GM12878 (cell line): ENCODE measurements at regions not wholly inside any gene's neighbourhood (a gene's known extent, or its start where the extent isn't known, plus 50 kb on each side); places are given as distances from the start of the nearest gene placed in this dataset.

Experiments used
- ATAC-seq: fragments of 200-7000 bp; cut with Tn5 transposase; 3 replicates; pipeline ENCODE4 v1.9.1; 2020; ENCODE audit warnings: mild to moderate bottlenecking, moderate library complexity
- BruUV-seq: library from RNA; stranded (reverse); fragments of 400-500 nt; replicated peaks from 2 replicates; lab custom pipeline; 2021; lab: Mats Ljungman, UMichigan
- CTCF ChIA-PET: fragments of 300-600 bp; sonication (Branson Sonifier 250); formaldehyde crosslinking; extraction: SDS; loops from one replicate; lab custom pipeline; 2021; ENCODE audit warnings: inconsistent platforms; lab: Yijun Ruan, JAX
- POLR2A ChIA-PET: fragments of 350-600 bp; formaldehyde crosslinking; extraction: SDS; loops from one replicate; lab custom pipeline; 2021; ENCODE audit warnings: inconsistent platforms; lab: Charles Lee
- RAD21 ChIA-PET: fragments of 300-600 bp; sonication (Branson Sonifier 250); formaldehyde crosslinking; loops from one replicate; lab custom pipeline; 2023; ENCODE audit warnings: antibody characterized with exemption; ENCODE audit not compliant: unreplicated experiment; lab: Charles Lee
- SMC1A ChIA-PET: fragments of 300-600 bp; sonication (Branson Sonifier 250); formaldehyde crosslinking; loops from one replicate; lab custom pipeline; 2023; ENCODE audit not compliant: unreplicated experiment, uncharacterized antibody; lab: Charles Lee
- DNase-seq: peaks from one replicate; pipeline ENCODE4 v3.0.0-alpha.2; 2011; ENCODE audit warnings: low read depth, low spot score
- FAIRE-seq: peaks from 3 replicates; lab custom pipeline; 2011; peaks lifted over from hg19 to GRCh38; lab: Jason Lieb, UNC
- H2AFZ ChIP-seq: 2 replicates; pipeline ENCODE4 v1.6.0; 2011; ENCODE audit warnings: low read depth, low read length, control low read depth; ENCODE audit not compliant: control insufficient read depth
- H3K27ac ChIP-seq: 2 replicates; pipeline ENCODE4 v1.5.1; 2011; ENCODE audit warnings: control low read depth; ENCODE audit not compliant: control insufficient read depth, insufficient read depth
- H3K27me3 ChIP-seq, 2 experiments: replicated peaks in 1 of 2; 2 replicates each; pipeline versions ENCODE4 v1.6.0 to v1.6.1; 2011; ENCODE audit warnings: low read length in 1 of 2; ENCODE audit not compliant: control insufficient read depth in 2 of 2, insufficient read depth in 2 of 2
- H3K36me3 ChIP-seq, 2 experiments: 2 replicates each; pipeline ENCODE4 v1.5.1; 2011; ENCODE audit warnings: low read length in 1 of 2; ENCODE audit not compliant: control insufficient read depth in 2 of 2, insufficient read depth in 2 of 2
- H3K4me1 ChIP-seq: 2 replicates; pipeline ENCODE4 v1.6.1; 2011; ENCODE audit warnings: mild to moderate bottlenecking, low read length, moderate library complexity, mixed read lengths; ENCODE audit not compliant: control insufficient read depth, insufficient read depth
- H3K4me2 ChIP-seq: 2 replicates; pipeline ENCODE4 v1.6.0; 2011; ENCODE audit warnings: control low read depth; ENCODE audit not compliant: control insufficient read depth, insufficient read depth
- H3K4me3 ChIP-seq: fragments of 200-600 bp; sonication (generic); 2 replicates; pipeline ENCODE4 v1.5.1; 2016
- H3K79me2 ChIP-seq: 2 replicates; pipeline ENCODE4 v1.6.0; 2011; ENCODE audit warnings: low read length; ENCODE audit not compliant: control insufficient read depth, insufficient read depth
- H3K9ac ChIP-seq: 2 replicates; pipeline ENCODE4 v1.8.0; 2011; ENCODE audit warnings: low read length, control low read depth, mixed read lengths; ENCODE audit not compliant: control insufficient read depth, insufficient read depth
- H3K9me3 ChIP-seq: replicated peaks from 3 replicates; pipeline ENCODE4 v1.5.1; 2011; ENCODE audit warnings: mild to moderate bottlenecking, low read length; ENCODE audit not compliant: control insufficient read depth, insufficient read depth
- H4K20me1 ChIP-seq: 2 replicates; pipeline ENCODE4 v1.6.0; 2011; ENCODE audit not compliant: control insufficient read depth, insufficient read depth
- BRCA1 ChIP-seq: IDR thresholded peaks from 2 replicates; pipeline ENCODE4 v1.6.1; 2011; ENCODE audit warnings: low read depth, low read length, improper control_type of control experiment
- EED ChIP-seq: sonication (generic); IDR thresholded peaks from 2 replicates; pipeline ENCODE4 v1.6.1; 2016; ENCODE audit warnings: antibody characterized with exemption, low read depth
- JUNB ChIP-seq: IDR thresholded peaks from 2 replicates; pipeline ENCODE4 v1.6.1; 2016; ENCODE audit warnings: antibody characterized with exemption, mild to moderate bottlenecking
- MEF2B ChIP-seq: fragments of 450-650 bp; IDR thresholded peaks from 2 replicates; pipeline ENCODE4 v1.6.1; 2018; ENCODE audit warnings: mild to moderate bottlenecking, moderate library complexity; ENCODE audit not compliant: partially characterized antibody, poor library complexity, severe bottlenecking
- RB1 ChIP-seq: fragments of 450-650 bp; formaldehyde crosslinking; IDR thresholded peaks from 2 replicates; pipeline ENCODE4 v1.6.1; 2017; ENCODE audit warnings: mild to moderate bottlenecking, borderline replicate concordance
- SMAD1 ChIP-seq: fragments of 450-650 bp; IDR thresholded peaks from 2 replicates; pipeline ENCODE4 v1.6.1; 2018; ENCODE audit warnings: mild to moderate bottlenecking, low read depth; ENCODE audit not compliant: partially characterized antibody
- SPI1 ChIP-seq: IDR thresholded peaks from 2 replicates; pipeline ENCODE4 v1.6.1; 2011; ENCODE audit warnings: low read depth, mild to moderate bottlenecking, low read length, moderate library complexity, borderline replicate concordance; ENCODE audit not compliant: insufficient read depth
- SREBF2 ChIP-seq: IDR thresholded peaks from 2 replicates; pipeline ENCODE4 v1.6.1; 2012; ENCODE audit warnings: mild to moderate bottlenecking, low read length
- YBX1 ChIP-seq: fragments of 450-650 bp; IDR thresholded peaks from 2 replicates; pipeline ENCODE4 v1.6.1; 2016; ENCODE audit warnings: antibody characterized with exemption
- ZNF24 ChIP-seq: fragments of 450-650 bp; IDR thresholded peaks from 2 replicates; pipeline ENCODE4 v1.6.1; 2017; ENCODE audit warnings: antibody characterized with exemption, mild to moderate bottlenecking
- ZNF384 ChIP-seq: IDR thresholded peaks from 2 replicates; pipeline ENCODE4 v1.6.1; 2012; ENCODE audit warnings: low read depth, mild to moderate bottlenecking, low read length, improper control_type of control experiment, borderline replicate concordance
- WGBS: methylation state at CpG from one replicate; pipeline ENCODE4 v1.1.6; 2016; ENCODE audit warnings: low lambda C conversion rate; ENCODE audit not compliant: insufficient replicate concordance, insufficient coverage; ENCODE audit errors: missing lambda C conversion rate; 5-methylcytosine and 5-hydroxymethylcytosine counted together
- in situ Hi-C: fragments of 300-500 bp; cut with MboI; formaldehyde crosslinking; loops from 9 replicates; pipeline ENCODE4 v1.14.3; 2018; ENCODE audit warnings: mixed read lengths
- intact Hi-C: fragments of 100-400 bp; cut with micrococcal nuclease; formaldehyde crosslinking; loops from one replicate; pipeline ENCODE4 v1.14.2; 2022; ENCODE audit not compliant: unreplicated experiment
- TF ChIP-seq, protein P1 (sequence below): IDR thresholded peaks from 2 replicates; pipeline ENCODE4 v1.6.1; 2012; ENCODE audit warnings: mild to moderate bottlenecking, low read depth, low read length

DNA sequence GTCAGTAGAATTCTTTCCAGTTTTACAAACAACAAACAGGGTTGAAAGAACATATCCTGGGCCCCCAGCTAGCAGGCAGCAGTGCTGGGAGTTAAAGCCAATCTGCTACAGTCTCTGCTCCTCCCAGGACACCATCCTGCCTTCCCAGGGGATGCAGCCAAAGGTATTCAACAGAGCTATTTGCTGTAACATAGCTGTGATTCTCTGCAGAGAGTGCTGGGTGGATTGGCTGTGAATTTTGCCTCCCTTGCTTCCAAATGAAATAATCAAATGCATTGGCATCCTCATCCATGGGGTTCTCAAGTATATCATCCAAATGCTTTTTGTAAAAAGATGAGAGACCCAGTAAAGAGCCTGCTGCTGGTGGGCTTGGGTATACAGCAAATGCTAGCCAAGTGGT, 124.3 kb downstream of the NPIPB5 start:
- POLR2A ChIA-PET, result interaction anchor here (0.6 kb wide), 1 partner anchor 21 kb away, joined by 3 read pairs; no protein-coding TSS in a partner anchor
- Histone ChIP-seq H2AFZ (no peak overlapping the region), H3K27me3 (no peaks in the 10 kb centered on the region), H3K4me2 (no peak overlapping the region), H4K20me1 (no peaks in the 10 kb centered on the region), H3K79me2 (no peaks in the 10 kb centered on the region), H3K9ac (no peak overlapping the region), H3K27ac (no peak overlapping the region), H3K4me1 (no peaks in the 10 kb centered on the region), H3K9me3 (no peaks in the 10 kb centered on the region), H3K4me3 (no peak overlapping the region), H3K36me3 (no peaks in the 10 kb centered on the region)
- RAD21 ChIA-PET, result no interaction called here
- no peak for DNase-seq
- in situ Hi-C loops, result loop anchor here (5.0 kb wide), 1 partner anchor 1053 kb away; no protein-coding TSS in a partner anchor
- CTCF ChIA-PET, result interaction anchor here (0.8 to 2.2 kb wide), 2 partner anchors 8 to 9 kb away, joined by 4 to 8 read pairs; no protein-coding TSS in a partner anchor
- no TSS peak for BruUV-seq
- SMC1A ChIA-PET, result interaction anchor here (1.4 kb wide), 1 partner anchor 19 kb away, joined by 3 read pairs; no protein-coding TSS in a partner anchor
- ATAC-seq, result no peak
- no peak for FAIRE-seq
- no peak for TF ChIP-seq RB1
- TF ChIP-seq EED, result no peak
- TF ChIP-seq SMAD1, result no peak
- TF ChIP-seq YBX1, result no peak
- intact Hi-C loops, result no loop called here

DNA sequence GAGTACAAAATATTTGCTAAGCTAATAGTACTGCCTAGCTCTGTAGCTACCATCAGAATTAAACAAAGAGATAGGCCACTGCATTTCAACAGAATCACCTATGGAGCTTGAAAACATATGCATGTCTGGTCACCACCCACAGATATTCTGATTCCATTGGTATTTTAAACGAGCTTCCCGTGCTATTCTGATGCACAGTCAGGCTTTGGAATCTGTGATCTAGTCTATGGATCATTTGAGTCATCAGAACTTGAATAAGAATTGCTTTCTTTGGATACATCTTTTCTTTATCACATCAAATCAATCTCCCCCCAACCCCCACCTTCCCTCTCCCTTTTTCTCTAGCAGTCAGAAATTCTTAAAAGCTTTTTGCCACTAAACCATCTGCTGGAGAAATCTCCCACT, 124.7 kb downstream of the NPIPB5 start:
- Histone ChIP-seq H3K4me3 (no peak overlapping the region), H3K27ac (no peak overlapping the region), H3K27me3 (no peaks in the 10 kb centered on the region), H3K36me3 (no peaks in the 10 kb centered on the region), H3K4me1 (no peaks in the 10 kb centered on the region), H4K20me1 (no peaks in the 10 kb centered on the region), H3K9ac (no peak overlapping the region), H3K79me2 (no peaks in the 10 kb centered on the region), H3K9me3 (no peaks in the 10 kb centered on the region), H3K4me2 (no peak overlapping the region), H2AFZ (no peak overlapping the region)
- in situ Hi-C loops (loop anchor here (5.0 kb wide), 1 partner anchor 1053 kb away; no protein-coding TSS in a partner anchor), intact Hi-C loops (no loop called here)
- ChIA-PET POLR2A (interaction anchor here (0.6 kb wide), 1 partner anchor 22 kb away, joined by 3 read pairs; no protein-coding TSS in a partner anchor), SMC1A (interaction anchor here (1.4 kb wide), 1 partner anchor 19 kb away, joined by 3 read pairs; no protein-coding TSS in a partner anchor), RAD21 (no interaction called here), CTCF (interaction anchor here (0.5 to 0.8 kb wide), 2 partner anchors 9 to 1588 kb away, joined by 3 to 4 read pairs; no protein-coding TSS in a partner anchor)
- no peak for ATAC-seq
- 0% methylated on average over 2 of the region's 2 CpGs for WGBS
- FAIRE-seq, result no peak
- no peak for DNase-seq
- no TSS peak for BruUV-seq
- no peak for TF ChIP-seq MEF2B
- no peak for TF ChIP-seq SMAD1
- TF ChIP-seq BRCA1, result no peak
- no peak for TF ChIP-seq ZNF384
- no peak for TF ChIP-seq SREBF2
- no peak for TF ChIP-seq SPI1
- no peak for TF ChIP-seq JUNB
- TF ChIP-seq, protein P1, sequence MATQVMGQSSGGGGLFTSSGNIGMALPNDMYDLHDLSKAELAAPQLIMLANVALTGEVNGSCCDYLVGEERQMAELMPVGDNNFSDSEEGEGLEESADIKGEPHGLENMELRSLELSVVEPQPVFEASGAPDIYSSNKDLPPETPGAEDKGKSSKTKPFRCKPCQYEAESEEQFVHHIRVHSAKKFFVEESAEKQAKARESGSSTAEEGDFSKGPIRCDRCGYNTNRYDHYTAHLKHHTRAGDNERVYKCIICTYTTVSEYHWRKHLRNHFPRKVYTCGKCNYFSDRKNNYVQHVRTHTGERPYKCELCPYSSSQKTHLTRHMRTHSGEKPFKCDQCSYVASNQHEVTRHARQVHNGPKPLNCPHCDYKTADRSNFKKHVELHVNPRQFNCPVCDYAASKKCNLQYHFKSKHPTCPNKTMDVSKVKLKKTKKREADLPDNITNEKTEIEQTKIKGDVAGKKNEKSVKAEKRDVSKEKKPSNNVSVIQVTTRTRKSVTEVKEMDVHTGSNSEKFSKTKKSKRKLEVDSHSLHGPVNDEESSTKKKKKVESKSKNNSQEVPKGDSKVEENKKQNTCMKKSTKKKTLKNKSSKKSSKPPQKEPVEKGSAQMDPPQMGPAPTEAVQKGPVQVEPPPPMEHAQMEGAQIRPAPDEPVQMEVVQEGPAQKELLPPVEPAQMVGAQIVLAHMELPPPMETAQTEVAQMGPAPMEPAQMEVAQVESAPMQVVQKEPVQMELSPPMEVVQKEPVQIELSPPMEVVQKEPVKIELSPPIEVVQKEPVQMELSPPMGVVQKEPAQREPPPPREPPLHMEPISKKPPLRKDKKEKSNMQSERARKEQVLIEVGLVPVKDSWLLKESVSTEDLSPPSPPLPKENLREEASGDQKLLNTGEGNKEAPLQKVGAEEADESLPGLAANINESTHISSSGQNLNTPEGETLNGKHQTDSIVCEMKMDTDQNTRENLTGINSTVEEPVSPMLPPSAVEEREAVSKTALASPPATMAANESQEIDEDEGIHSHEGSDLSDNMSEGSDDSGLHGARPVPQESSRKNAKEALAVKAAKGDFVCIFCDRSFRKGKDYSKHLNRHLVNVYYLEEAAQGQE, result no peak
- no peak for TF ChIP-seq ZNF24
